Esophagus squamous epithelium (tissue), 4 donors: ENCODE measurements at regions not wholly inside any gene's neighbourhood (a gene's known extent, or its start where the extent isn't known, plus 50 kb on each side); places are given as distances from the start of the nearest gene placed in this dataset.

Source experiments
- CTCF ChIP-seq, 6 experiments: fragments of 450-650 bp in 4 of 6; fragments of 200-600 bp in 2 of 6; sonication (generic) in 2 of 6; IDR thresholded peaks; one replicate each; pipeline ENCODE4 v1.5.1; 2016 to 2019; ENCODE audit warnings: antibody characterized with exemption in 6 of 6, mild to moderate bottlenecking in 4 of 6, moderate library complexity in 4 of 6
- POLR2A ChIP-seq, 4 donors: fragments of 450-650 bp; IDR thresholded peaks; one replicate each; pipeline ENCODE4 v1.6.1; 2017; ENCODE audit warnings: antibody characterized with exemption in 4 of 4, mild to moderate bottlenecking in 4 of 4, moderate library complexity in 3 of 4

- TF ChIP-seq CTCF (IDR thresholded peaks at IDR 0.05): no peak
- no peak for TF ChIP-seq POLR2A (IDR thresholded peaks at IDR 0.05)
These were observed 102.3 kb upstream of the LMO4 start for GRCh38 chr1:87226341-87226760.
